H1 (cell line): ENCODE measurements at regions not wholly inside any gene's neighbourhood (a gene's known extent, or its start where the extent isn't known, plus 50 kb on each side); places are given as distances from the start of the nearest gene placed in this dataset.

Experiments
- CTCF ChIA-PET: fragments of 300-600 bp; sonication (Branson Sonifier 250); formaldehyde crosslinking; loops from one replicate; lab custom pipeline; 2021; ENCODE audit not compliant: partially characterized antibody; lab: Charles Lee
- POLR2A ChIA-PET: fragments of 300-600 bp; sonication (Branson Sonifier 250); formaldehyde crosslinking; loops from one replicate; lab custom pipeline; 2021; ENCODE audit warnings: inconsistent platforms; ENCODE audit not compliant: partially characterized antibody; lab: Charles Lee
- DNase-seq, 2 experiments: peaks; one replicate each; pipeline versions ENCODE4 v3.0.0 to v3.0.0-alpha.2; 2010 to 2022; ENCODE audit warnings: low spot score in 2 of 2, low read depth in 1 of 2, mixed read lengths in 1 of 2
- FAIRE-seq: peaks from 2 replicates; lab custom pipeline; 2011; peaks lifted over from hg19 to GRCh38; lab: Jason Lieb, UNC
- H2AFZ ChIP-seq: 2 replicates; pipeline ENCODE4 v1.8.1; 2012; ENCODE audit warnings: low read length, inconsistent platforms
- H2AK5ac ChIP-seq: 2 replicates; pipeline ENCODE4 v1.6.1; 2013; ENCODE audit warnings: low read depth, low read length
- H2BK120ac ChIP-seq: replicated peaks from 2 replicates; pipeline ENCODE3; 2013; ENCODE audit warnings: low read depth, low read length, inconsistent platforms
- H2BK12ac ChIP-seq: 2 replicates; pipeline ENCODE4 v1.6.1; 2013; ENCODE audit warnings: low read depth, low read length
- H2BK15ac ChIP-seq: 2 replicates; pipeline ENCODE4 v1.6.1; 2013; ENCODE audit warnings: low read length
- H2BK20ac ChIP-seq: 2 replicates; pipeline ENCODE4 v1.6.1; 2013; ENCODE audit warnings: low read length
- H2BK5ac ChIP-seq: 2 replicates; pipeline ENCODE4 v1.6.1; 2013; ENCODE audit warnings: low read depth, low read length
- H3K14ac ChIP-seq: 2 replicates; pipeline ENCODE4 v1.6.1; 2013; ENCODE audit warnings: inconsistent platforms; ENCODE audit not compliant: insufficient read length
- H3K18ac ChIP-seq: 2 replicates; pipeline ENCODE4 v1.6.1; 2013; ENCODE audit warnings: low read length; ENCODE audit errors: extremely low read depth
- H3K23ac ChIP-seq: 2 replicates; pipeline ENCODE4 v1.6.1; 2013; ENCODE audit warnings: inconsistent platforms; ENCODE audit not compliant: insufficient read length
- H3K23me2 ChIP-seq: 2 replicates; pipeline ENCODE4 v1.6.1; 2013; ENCODE audit warnings: low read depth, low read length
- H3K27ac ChIP-seq: 2 replicates; pipeline ENCODE4 v1.6.1; 2011; ENCODE audit warnings: low read depth, low read length, inconsistent platforms
- H3K27me3 ChIP-seq, 4 experiments: replicated peaks in 1 of 4; 1 replicate in 1 of 4; 2 replicates in 3 of 4; pipeline versions ENCODE4 v1.6.1 to v1.8.1; 2011 to 2013; ENCODE audit warnings: low read length in 3 of 4, mild to moderate bottlenecking in 3 of 4, inconsistent platforms in 2 of 4, mixed read lengths in 2 of 4, moderate library complexity in 1 of 4; ENCODE audit not compliant: control insufficient read depth in 3 of 4, insufficient read depth in 3 of 4; ENCODE audit errors: extremely low read depth in 1 of 4
- H3K36me3 ChIP-seq, 4 experiments: 2 replicates each; pipeline versions ENCODE4 v1.6.1 to v1.8.1; 2011 to 2013; ENCODE audit warnings: mild to moderate bottlenecking in 4 of 4, low read length in 3 of 4, moderate library complexity in 2 of 4, control low read depth in 1 of 4, inconsistent platforms in 1 of 4; ENCODE audit not compliant: insufficient read depth in 4 of 4, control insufficient read depth in 2 of 4
- H3K4ac ChIP-seq: replicated peaks from 2 replicates; pipeline ENCODE3; 2013; ENCODE audit warnings: low read length, low read depth, mixed read lengths, inconsistent platforms; ENCODE audit not compliant: insufficient read length
- H3K4me1 ChIP-seq, 4 experiments: replicated peaks in 1 of 4; 1 replicate in 1 of 4; 2 replicates in 3 of 4; pipeline versions ENCODE4 v1.6.1 to v1.8.1; 2011 to 2013; ENCODE audit warnings: low read length in 3 of 4, inconsistent platforms in 2 of 4, mixed read lengths in 1 of 4; ENCODE audit not compliant: insufficient read depth in 4 of 4, control insufficient read depth in 3 of 4
- H3K4me2 ChIP-seq, 2 experiments: 2 replicates each; pipeline versions ENCODE4 v1.6.1 to v1.8.1; 2011 to 2013; ENCODE audit warnings: low read depth in 2 of 2, low read length in 2 of 2, control low read depth in 1 of 2, inconsistent platforms in 1 of 2, mild to moderate bottlenecking in 1 of 2; ENCODE audit not compliant: insufficient read depth in 1 of 2
- H3K4me3 ChIP-seq, 4 experiments: fragments of 200-600, 300-600 bp in 1 of 4; sonication (generic), shearing (Covaris generic), sonication (Bioruptor Twin) in 1 of 4; 2 replicates each; pipeline versions ENCODE4 v1.5.1 to v1.8.1; 2011 to 2016; ENCODE audit warnings: low read length in 4 of 4, low read depth in 3 of 4, control low read depth in 2 of 4, inconsistent platforms in 2 of 4, mild to moderate bottlenecking in 2 of 4, mixed read lengths in 1 of 4, moderate library complexity in 1 of 4; ENCODE audit not compliant: insufficient read depth in 2 of 4; ENCODE audit errors: extremely low read depth in 1 of 4
- H3K56ac ChIP-seq: replicated peaks from 2 replicates; pipeline ENCODE3; 2013; ENCODE audit warnings: low read depth, mild to moderate bottlenecking, mixed read lengths, low read length, inconsistent platforms; ENCODE audit not compliant: insufficient read length
- H3K79me1 ChIP-seq: 2 replicates; pipeline ENCODE4 v1.6.1; 2013; ENCODE audit warnings: low read depth, low read length, control low read depth
- H3K79me2 ChIP-seq, 2 experiments: 2 replicates each; pipeline versions ENCODE4 v1.6.1 to v1.8.1; 2012 to 2013; ENCODE audit warnings: low read length in 2 of 2, mild to moderate bottlenecking in 2 of 2, inconsistent platforms in 1 of 2; ENCODE audit not compliant: insufficient read depth in 2 of 2, control insufficient read depth in 1 of 2
- H3K9ac ChIP-seq, 4 experiments: replicated peaks in 1 of 4; 1 replicate in 1 of 4; 2 replicates in 3 of 4; pipeline versions ENCODE4 v1.6.1 to v1.8.1; 2011 to 2013; ENCODE audit warnings: low read depth in 3 of 4, low read length in 3 of 4, control low read depth in 2 of 4, mild to moderate bottlenecking in 2 of 4, moderate library complexity in 2 of 4, inconsistent platforms in 1 of 4; ENCODE audit errors: extremely low read depth in 1 of 4
- H3K9me3 ChIP-seq, 2 experiments: 2 replicates each; pipeline versions ENCODE4 v1.6.1 to v1.8.1; 2012 to 2013; ENCODE audit warnings: mild to moderate bottlenecking in 2 of 2, moderate library complexity in 2 of 2, control low read depth in 1 of 2, inconsistent platforms in 1 of 2, low read depth in 1 of 2, low read length in 1 of 2, mixed read lengths in 1 of 2; ENCODE audit not compliant: insufficient read depth in 2 of 2
- H4K20me1 ChIP-seq, 2 experiments: replicated peaks in 1 of 2; 2 replicates each; pipeline versions ENCODE3 to v1.8.1; 2011 to 2013; ENCODE audit warnings: inconsistent platforms in 2 of 2, low read length in 2 of 2, mild to moderate bottlenecking in 1 of 2; ENCODE audit not compliant: insufficient read depth in 2 of 2, control insufficient read depth in 1 of 2
- H4K5ac ChIP-seq: 2 replicates; pipeline ENCODE4 v1.6.1; 2013; ENCODE audit warnings: low read length, low read depth, mixed read lengths, inconsistent platforms; ENCODE audit not compliant: insufficient read length
- H4K8ac ChIP-seq: 2 replicates; pipeline ENCODE4 v1.8.0; 2013; ENCODE audit warnings: mild to moderate bottlenecking, moderate library complexity, low read length, inconsistent platforms; ENCODE audit not compliant: insufficient read depth; ENCODE audit errors: extremely low read depth
- H4K91ac ChIP-seq: replicated peaks from 2 replicates; pipeline ENCODE3; 2013; ENCODE audit warnings: low read length, mixed read lengths, inconsistent platforms; ENCODE audit not compliant: insufficient read length
- RAD21 ChIP-seq, 2 experiments: IDR thresholded peaks in 1 of 2; conservative IDR thresholded peaks in 1 of 2; 2 replicates each; pipeline ENCODE4 v1.6.1; 2011; ENCODE audit warnings: low read depth in 2 of 2, low read length in 2 of 2, improper control_type of control experiment in 1 of 2, inconsistent platforms in 1 of 2, mild to moderate bottlenecking in 1 of 2, moderate library complexity in 1 of 2
- WGBS, 2 experiments: shearing (Covaris generic) in 1 of 2; methylation state at CpG; one replicate each; pipeline versions ENCODE4 v1.1.6 to v1.1.7; 2013 to 2015; ENCODE audit warnings: low lambda C conversion rate in 2 of 2, mixed read lengths in 2 of 2, inconsistent platforms in 1 of 2, low coverage in 1 of 2, missing lambda C conversion rate in 1 of 2; ENCODE audit not compliant: insufficient replicate concordance in 2 of 2, insufficient coverage in 1 of 2, insufficient read length in 1 of 2; ENCODE audit errors: extremely low coverage in 1 of 2, missing lambda C conversion rate in 1 of 2; 5-methylcytosine and 5-hydroxymethylcytosine counted together

- Histone ChIP-seq H4K5ac (no peak overlapping the region), H3K4ac (no peak overlapping the region), H2BK20ac (no peak overlapping the region), H4K91ac (no peak overlapping the region), H3K4me2 (no peak overlapping the region), H3K23me2 (no peaks in the 10 kb centered on the region), H3K9me3 (no peaks in the 10 kb centered on the region), H2AK5ac (no peak overlapping the region), H3K14ac (no peak overlapping the region), H4K20me1 (no peaks in the 10 kb centered on the region), H3K27ac (no peak overlapping the region), H3K36me3 (no peaks in the 10 kb centered on the region), H3K18ac (no peak overlapping the region), H2AFZ (no peak overlapping the region), H3K79me2 (no peaks in the 10 kb centered on the region), H2BK120ac (no peak overlapping the region), H2BK15ac (no peak overlapping the region), H3K4me3 (no peak overlapping the region), H3K27me3 (no peaks in the 10 kb centered on the region), H2BK5ac (no peak overlapping the region), H3K56ac (no peak overlapping the region), H4K8ac (no peak overlapping the region), H3K79me1 (no peaks in the 10 kb centered on the region), H3K9ac (no peak overlapping the region), H2BK12ac (no peak overlapping the region), H3K4me1 (no peaks in the 10 kb centered on the region), H3K23ac (no peak overlapping the region)
- WGBS, 2 experiments, result 75% methylated on average over 1 of the region's 1 CpG; no CpG with 5 or more reads in 1 of the 2 experiments
- DNase-seq (no peak), FAIRE-seq (no peak)
- TF ChIP-seq RAD21 (IDR thresholded peaks at IDR 0.05 in 1 of 2, conservative IDR thresholded peaks at IDR 0.05 in 1 of 2; ENCODE audit: low read depth in 2 of 2, low read length in 2 of 2), result no peak
- ChIA-PET CTCF (no interaction called here), POLR2A (no interaction called here)
Measured at GRCh38 chr2:78873526-78873925, 152.0 kb upstream of the REG3G start.
